ENCODE measurements at regions not wholly inside any gene's neighbourhood (a gene's known extent, or its start where the extent isn't known, plus 50 kb on each side); places are given as distances from the start of the nearest gene placed in this dataset.

GRCh38 chr10:3486346-3487065, 298.5 kb downstream of the KLF6 start:
- Histone ChIP-seq H2BK20ac (ENCODE audit: low read depth, low read length) (no peak overlapping the region), H3K27me3 (ENCODE audit: control insufficient read depth, insufficient read depth, low read length) (no peaks in the 10 kb centered on the region), H3K79me1 (ENCODE audit: low read depth in 1 of 2, low read length in 2 of 2) (0 out of 4 replicates have a peak, but pooled peaks cover 0 to 3% of the 10 kb centered on the region in 2 experiments), H2AK9ac (replicated peaks; ENCODE audit: low read depth, low read length, poor library complexity) (no peak overlapping the region), H3K23ac (ENCODE audit: low read depth, low read length) (no peak overlapping the region), H2AFZ (replicated peaks; ENCODE audit: low read length, poor library complexity) (peak overlapping the region; percentile 16), H4K8ac (ENCODE audit: low read depth in 2 of 2, low read length in 2 of 2) (no peak overlapping the region), H3K9me1 (ENCODE audit: insufficient read depth, low read length) (peaks cover 24% of the 10 kb centered on the region), H4K5ac (ENCODE audit: low read depth, low read length) (no peak overlapping the region), H2BK120ac (ENCODE audit: low read depth, low read length) (no peak overlapping the region), H3K9ac (ENCODE audit: low read depth, low read length) (no peak overlapping the region), H3K27ac (ENCODE audit: insufficient read depth, low read length) (no peak overlapping the region), H4K91ac (ENCODE audit: insufficient read depth, low read depth, low read length) (no peak overlapping the region), H3K18ac (ENCODE audit: low read depth, low read length) (no peak overlapping the region), H3K56ac (ENCODE audit: extremely low read depth, insufficient read depth, low read length) (no peak overlapping the region), H3K14ac (replicated peaks; ENCODE audit: low read depth, low read length) (no peak overlapping the region), H2BK15ac (ENCODE audit: low read depth, low read length) (0 out of 3 replicates have a peak overlapping the region, but pooled peaks have one; percentile 25), H3K4ac (ENCODE audit: low read depth, low read length) (no peak overlapping the region), H3K4me2 (ENCODE audit: low read depth, low read length) (no peak overlapping the region), H2BK5ac (ENCODE audit: low read depth, low read length, poor library complexity, severe bottlenecking) (no peak overlapping the region), H3K36me3 (ENCODE audit: control insufficient read depth, insufficient read depth, low read length) (no peaks in the 10 kb centered on the region), H3K4me3 (ENCODE audit: insufficient read depth, low read depth, low read length) (no peak overlapping the region), H4K20me1 (ENCODE audit: insufficient read depth, low read length) (no peaks in the 10 kb centered on the region), H3K4me1 (ENCODE audit: control insufficient read depth, insufficient read depth, low read length) (peaks cover 14% of the 10 kb centered on the region), H2AK5ac (ENCODE audit: low read depth, low read length) (peak overlapping the region; percentile 58), H3K9me3 (ENCODE audit: control insufficient read depth, insufficient read depth, low read length) (no peaks in the 10 kb centered on the region)
- WGBS, 2 experiments (ENCODE audit: extremely low coverage in 2 of 2, insufficient read length in 1 of 2), result no CpG with 5 or more reads among the region's 12 CpGs
- ChIA-PET POLR2A (ENCODE audit: unreplicated experiment) (no interaction called here), CTCF (no interaction called here)
- BruUV-seq (replicated peaks), result no TSS peak
- dilution Hi-C loops (cut with HindIII; ENCODE audit: low sequenced_read_pairs, unreplicated experiment), result no loop called here
- in situ Hi-C loops (cut with MboI; ENCODE audit: low sequenced_read_pairs), result no loop called here
- TF ChIP-seq ELK1 (IDR thresholded peaks at IDR 0.05; ENCODE audit: borderline replicate concordance, low read depth, low read length) (no peak), RFX5 (IDR thresholded peaks at IDR 0.05; ENCODE audit: low read depth, low read length) (no peak), MXI1 (IDR thresholded peaks at IDR 0.05; ENCODE audit: borderline replicate concordance, low read depth, low read length) (no peak)
- DNase-seq (peak; percentile 57), ATAC-seq (ENCODE audit: low read depth) (no peak)
- intact Hi-C loops (cut with micrococcal nuclease), result no loop called here
